ENCODE measurements at regions not wholly inside any gene's neighbourhood (a gene's known extent, or its start where the extent isn't known, plus 50 kb on each side); places are given as distances from the start of the nearest gene placed in this dataset.

GRCh38 chr13:91228108-91228507 lies 119.4 kb upstream of the MIR17HG start:
- H4K20me1 ChIP-seq (ENCODE audit: insufficient read depth, low read length): no peaks in the 10 kb centered on the region
- H3K4me1 ChIP-seq (ENCODE audit: control insufficient read depth, insufficient read depth, low read length): no peaks in the 10 kb centered on the region
- no peaks in the 10 kb centered on the region for H3K9me3 ChIP-seq (ENCODE audit: control insufficient read depth, insufficient read depth, low read length)
- no peak overlapping the region for H4K8ac ChIP-seq (ENCODE audit: low read depth in 2 of 2, low read length in 2 of 2)
- H2AFZ ChIP-seq (replicated peaks; ENCODE audit: low read length, poor library complexity): no peak overlapping the region
- dilution Hi-C loops (cut with HindIII; ENCODE audit: low sequenced_read_pairs, unreplicated experiment): no loop called here
- no peak overlapping the region for H3K9ac ChIP-seq (ENCODE audit: low read depth, low read length)
- no peak overlapping the region for H3K14ac ChIP-seq (replicated peaks; ENCODE audit: low read depth, low read length)
- H4K5ac ChIP-seq (ENCODE audit: low read depth, low read length): no peak overlapping the region
- H4K91ac ChIP-seq (ENCODE audit: insufficient read depth, low read depth, low read length): no peak overlapping the region
- no peak overlapping the region for H3K27ac ChIP-seq (ENCODE audit: insufficient read depth, low read length)
- no peaks in the 10 kb centered on the region for H3K36me3 ChIP-seq (ENCODE audit: control insufficient read depth, insufficient read depth, low read length)
- no peak overlapping the region for H3K4me2 ChIP-seq (ENCODE audit: low read depth, low read length)
- no peak overlapping the region for H2AK9ac ChIP-seq (replicated peaks; ENCODE audit: low read depth, low read length, poor library complexity)
- no peak overlapping the region for H3K18ac ChIP-seq (ENCODE audit: low read depth, low read length)
- no peak overlapping the region for H2BK5ac ChIP-seq (ENCODE audit: low read depth, low read length, poor library complexity, severe bottlenecking)
- no peak overlapping the region for H3K56ac ChIP-seq (ENCODE audit: extremely low read depth, insufficient read depth, low read length)
- ChIA-PET CTCF (no interaction called here), POLR2A (ENCODE audit: unreplicated experiment) (no interaction called here)
- H3K4ac ChIP-seq (ENCODE audit: low read depth, low read length): no peak overlapping the region
- no peak overlapping the region for H2BK15ac ChIP-seq (ENCODE audit: low read depth, low read length)
- no peak overlapping the region for H2BK20ac ChIP-seq (ENCODE audit: low read depth, low read length)
- BruUV-seq (replicated peaks): no TSS peak
- H2BK120ac ChIP-seq (ENCODE audit: low read depth, low read length): no peak overlapping the region
- DNase-seq (no peak), ATAC-seq (ENCODE audit: low read depth) (no peak)
- no peak for TF ChIP-seq USF2 (IDR thresholded peaks at IDR 0.05; ENCODE audit: low read depth, low read length)
- TF ChIP-seq CHD1 (IDR thresholded peaks at IDR 0.05; ENCODE audit: low read depth, low read length): no peak
- TF ChIP-seq MAZ (IDR thresholded peaks at IDR 0.05; ENCODE audit: borderline replicate concordance, low read depth, low read length): no peak
- no peaks in the 10 kb centered on the region for H3K9me1 ChIP-seq (ENCODE audit: insufficient read depth, low read length)
- no peak overlapping the region for H3K23ac ChIP-seq (ENCODE audit: low read depth, low read length)
- no peaks in the 10 kb centered on the region for H3K79me1 ChIP-seq (ENCODE audit: low read depth in 1 of 2, low read length in 2 of 2)
- H3K27me3 ChIP-seq (ENCODE audit: control insufficient read depth, insufficient read depth, low read length): no peaks in the 10 kb centered on the region
- in situ Hi-C loops (cut with MboI; ENCODE audit: low sequenced_read_pairs): no loop called here
- no peak overlapping the region for H3K4me3 ChIP-seq (ENCODE audit: insufficient read depth, low read depth, low read length)
- no peak overlapping the region for H2AK5ac ChIP-seq (ENCODE audit: low read depth, low read length)
- WGBS, 2 experiments (ENCODE audit: extremely low coverage in 2 of 2, insufficient read length in 1 of 2): no CpG with 5 or more reads among the region's 1 CpG
- intact Hi-C loops (cut with micrococcal nuclease): no loop called here

Measured in IMR-90 (cell line).